B cell (primary cell): ENCODE measurements at regions not wholly inside any gene's neighbourhood (a gene's known extent, or its start where the extent isn't known, plus 50 kb on each side); places are given as distances from the start of the nearest gene placed in this dataset.

Source experiments
- ATAC-seq: fragments of 200-7000 bp; cut with Tn5 transposase; one replicate; pipeline ENCODE4 v1.10.0; 2021; ENCODE audit warnings: low read depth, mild to moderate bottlenecking, moderate number of reproducible peaks, moderate library complexity
- CTCF ChIA-PET: fragments of 350-600 bp; sonication (Branson Sonifier 250); formaldehyde crosslinking; loops from one replicate; lab custom pipeline; 2021; ENCODE audit warnings: antibody characterized with exemption, inconsistent platforms; lab: Charles Lee
- POLR2A ChIA-PET: fragments of 350-600 bp; sonication (Branson Sonifier 250); formaldehyde crosslinking; loops from one replicate; lab custom pipeline; 2021; ENCODE audit warnings: antibody characterized with exemption; lab: Charles Lee
- DNase-seq: peaks from one replicate; pipeline ENCODE4 v3.0.0; 2013
- H2AFZ ChIP-seq: 2 replicates; pipeline ENCODE4 v1.6.1; 2012; ENCODE audit warnings: mild to moderate bottlenecking, low read depth, low read length; ENCODE audit not compliant: insufficient read depth, poor library complexity, severe bottlenecking
- H3K27ac ChIP-seq, 2 donors: 1 replicate in 1 of 2; 2 replicates in 1 of 2; pipeline ENCODE4 v1.5.1; 2012 to 2013; ENCODE audit warnings: low read length in 2 of 2, mild to moderate bottlenecking in 2 of 2, moderate library complexity in 1 of 2
- H3K27me3 ChIP-seq, 4 experiments: fragments of 200-600 bp in 1 of 4; sonication (generic) in 1 of 4; replicated peaks in 1 of 4; 1 replicate in 2 of 4; 2 replicates in 2 of 4; pipeline versions ENCODE4 v1.6.1 to v1.7.0; 2013 to 2016; ENCODE audit warnings: low read length in 3 of 4, mild to moderate bottlenecking in 2 of 4, mixed read lengths in 1 of 4, moderate library complexity in 1 of 4; ENCODE audit not compliant: insufficient read depth in 4 of 4, control insufficient read depth in 3 of 4; ENCODE audit errors: control extremely low read depth in 1 of 4
- H3K36me3 ChIP-seq, 2 experiments: replicated peaks in 1 of 2; 1 replicate in 1 of 2; 2 replicates in 1 of 2; pipeline versions ENCODE4 v1.6.1 to v1.7.1; 2013; ENCODE audit warnings: low read length in 1 of 2; ENCODE audit not compliant: insufficient read depth in 2 of 2, control insufficient read depth in 1 of 2; ENCODE audit errors: control extremely low read depth in 1 of 2, extremely low read depth in 1 of 2
- H3K4me1 ChIP-seq, 2 donors: fragments of 200-600 bp in 1 of 2; sonication (generic) in 1 of 2; 1 replicate in 1 of 2; 2 replicates in 1 of 2; pipeline versions ENCODE4 v1.5.1 to v1.6.1; 2013 to 2017; ENCODE audit warnings: low read length in 2 of 2; ENCODE audit not compliant: control insufficient read depth in 2 of 2, insufficient read depth in 2 of 2
- H3K4me2 ChIP-seq: replicated peaks from 2 replicates; pipeline ENCODE3; 2012; ENCODE audit warnings: mild to moderate bottlenecking, low read depth, low read length; ENCODE audit not compliant: poor library complexity, severe bottlenecking
- H3K4me3 ChIP-seq, 5 experiments: fragments of 200-600 bp in 1 of 5; sonication (generic) in 1 of 5; 1 replicate in 3 of 5; 2 replicates in 2 of 5; pipeline versions ENCODE4 v1.5.1 to v1.7.0; 2011 to 2016; ENCODE audit warnings: low read length in 4 of 5, mild to moderate bottlenecking in 4 of 5, low read depth in 2 of 5, control low read depth in 1 of 5, moderate library complexity in 1 of 5; ENCODE audit not compliant: insufficient read depth in 1 of 5; ENCODE audit errors: control extremely low read depth in 1 of 5, extremely low read depth in 1 of 5
- H3K79me2 ChIP-seq: fragments of 200-600 bp; sonication (generic); one replicate; pipeline ENCODE4 v1.6.0; 2016; ENCODE audit warnings: low read length; ENCODE audit not compliant: control insufficient read depth, insufficient read depth
- H3K9ac ChIP-seq: fragments of 200-600 bp; sonication (generic); 2 replicates; pipeline ENCODE4 v1.6.1; 2017; ENCODE audit warnings: mild to moderate bottlenecking, low read length, moderate library complexity
- H3K9me3 ChIP-seq, 3 donors: one replicate each; pipeline versions ENCODE4 v1.6.1 to v1.7.1; 2013; ENCODE audit warnings: low read length in 2 of 3; ENCODE audit not compliant: control insufficient read depth in 2 of 3, insufficient read depth in 1 of 3; ENCODE audit errors: control extremely low read depth in 1 of 3
- H4K20me1 ChIP-seq: 2 replicates; pipeline ENCODE4 v1.6.0; 2012; ENCODE audit warnings: mild to moderate bottlenecking, low read length; ENCODE audit not compliant: insufficient read depth, control insufficient read depth, poor library complexity, severe bottlenecking
- H3K27ac Mint-ChIP-seq: one replicate; pipeline ENCODE4 v1.8.0; 2021; ENCODE audit warnings: mixed read lengths
- H3K27me3 Mint-ChIP-seq: one replicate; pipeline ENCODE4 v1.8.0; 2021; ENCODE audit warnings: mixed read lengths
- H3K4me1 Mint-ChIP-seq: one replicate; pipeline ENCODE4 v1.8.0; 2021; ENCODE audit warnings: mixed read lengths
- H3K4me3 Mint-ChIP-seq: one replicate; pipeline ENCODE4 v1.8.0; 2021; ENCODE audit warnings: mixed read lengths
- H3K9me3 Mint-ChIP-seq: one replicate; pipeline ENCODE4 v1.8.0; 2022; ENCODE audit warnings: mixed read lengths; ENCODE audit not compliant: insufficient read depth
- CTCF ChIP-seq: fragments of 200-600 bp; IDR thresholded peaks from one replicate; pipeline ENCODE4 v1.8.0; 2022; ENCODE audit warnings: antibody characterized with exemption, mild to moderate bottlenecking
- EZH2 ChIP-seq: IDR thresholded peaks from 2 replicates; pipeline ENCODE4 v1.6.1; 2012; ENCODE audit warnings: borderline replicate concordance, low read depth, mild to moderate bottlenecking, moderate library complexity, low read length; ENCODE audit not compliant: insufficient read depth, poor library complexity, severe bottlenecking
- WGBS: methylation state at CpG from one replicate; pipeline ENCODE4 v1.1.5; 2013; ENCODE audit warnings: missing lambda C conversion rate; ENCODE audit not compliant: insufficient coverage; 5-methylcytosine and 5-hydroxymethylcytosine counted together
- intact Hi-C: fragments of 100-400 bp; cut with micrococcal nuclease; formaldehyde crosslinking; loops from one replicate; pipeline ENCODE4 v1.10.0; 2022

GRCh38 chr1:185445594-185445993, 128.6 kb upstream of the IVNS1ABP start:
- Histone ChIP-seq H2AFZ (no peak overlapping the region), H4K20me1 (no peaks in the 10 kb centered on the region), H3K4me2 (no peak overlapping the region), H3K4me3 (no peak overlapping the region), H3K79me2 (no peaks in the 10 kb centered on the region), H3K4me1 (no peaks in the 10 kb centered on the region), H3K9me3 (no peaks in the 10 kb centered on the region), H3K36me3 (no peaks in the 10 kb centered on the region), H3K9ac (no peak overlapping the region), H3K27me3 (no peaks in the 10 kb centered on the region), H3K27ac (no peak overlapping the region)
- H3K9me3 Mint-ChIP-seq: no peaks in the 10 kb centered on the region
- no peaks in the 10 kb centered on the region for H3K27me3 Mint-ChIP-seq
- intact Hi-C loops: no loop called here
- H3K4me3 Mint-ChIP-seq: no peak overlapping the region
- ATAC-seq: no peak
- ChIA-PET CTCF (interaction anchor here (1.3 kb wide), 1 partner anchor 14 kb away, joined by 3 read pairs; no protein-coding TSS in a partner anchor), POLR2A (no interaction called here)
- peaks cover 3% of the 10 kb centered on the region for H3K4me1 Mint-ChIP-seq
- no peak for DNase-seq
- no peak for TF ChIP-seq EZH2
- no peak for TF ChIP-seq CTCF
- H3K27ac Mint-ChIP-seq: no peak overlapping the region
- no CpG with 5 or more reads among the region's 2 CpGs for WGBS

GRCh38 chr1:185444676-185445075, 127.6 kb upstream of the IVNS1ABP start:
- Histone ChIP-seq H3K27me3 (no peaks in the 10 kb centered on the region), H3K9ac (no peak overlapping the region), H3K36me3 (no peaks in the 10 kb centered on the region), H3K79me2 (no peaks in the 10 kb centered on the region), H3K4me2 (no peak overlapping the region), H3K4me3 (no peak overlapping the region), H3K4me1 (peaks cover 7 to 8% of the 10 kb centered on the region in 2 donors), H2AFZ (no peak overlapping the region), H4K20me1 (no peaks in the 10 kb centered on the region), H3K27ac (no peak overlapping the region), H3K9me3 (no peaks in the 10 kb centered on the region)
- H3K4me1 Mint-ChIP-seq: peaks cover 3% of the 10 kb centered on the region
- DNase-seq: no peak
- WGBS: 99% methylated on average over 7 of the region's 8 CpGs
- ChIA-PET CTCF (no interaction called here), POLR2A (no interaction called here)
- TF ChIP-seq EZH2 (no peak), CTCF (no peak)
- ATAC-seq: no peak
- no peak overlapping the region for H3K27ac Mint-ChIP-seq
- no peaks in the 10 kb centered on the region for H3K27me3 Mint-ChIP-seq
- H3K9me3 Mint-ChIP-seq: no peaks in the 10 kb centered on the region
- H3K4me3 Mint-ChIP-seq: no peak overlapping the region
- intact Hi-C loops: loop anchor here (5.0 kb wide), 1 partner anchor 153 kb away; no protein-coding TSS in a partner anchor
